Panc1 (cell line): ENCODE measurements at regions not wholly inside any gene's neighbourhood (a gene's known extent, or its start where the extent isn't known, plus 50 kb on each side); places are given as distances from the start of the nearest gene placed in this dataset.

Experiments used
- POLR2AphosphoS5 ChIP-seq: IDR thresholded peaks from 2 replicates; pipeline ENCODE4 v1.6.1; 2012; ENCODE audit warnings: mild to moderate bottlenecking, low read depth, low read length, moderate library complexity
- TF ChIP-seq, protein P1 (sequence below): fragments of 450-650 bp; IDR thresholded peaks from 2 replicates; pipeline ENCODE4 v1.5.1; 2017; ENCODE audit warnings: mild to moderate bottlenecking
- TF ChIP-seq, protein P2 (sequence below), 2 experiments: IDR thresholded peaks; 2 replicates each; pipeline ENCODE4 v1.6.1; 2011 to 2012; ENCODE audit warnings: low read depth in 2 of 2, control low read depth in 1 of 2, low read length in 1 of 2, mild to moderate bottlenecking in 1 of 2, moderate library complexity in 1 of 2; ENCODE audit not compliant: insufficient read depth in 1 of 2

DNA sequence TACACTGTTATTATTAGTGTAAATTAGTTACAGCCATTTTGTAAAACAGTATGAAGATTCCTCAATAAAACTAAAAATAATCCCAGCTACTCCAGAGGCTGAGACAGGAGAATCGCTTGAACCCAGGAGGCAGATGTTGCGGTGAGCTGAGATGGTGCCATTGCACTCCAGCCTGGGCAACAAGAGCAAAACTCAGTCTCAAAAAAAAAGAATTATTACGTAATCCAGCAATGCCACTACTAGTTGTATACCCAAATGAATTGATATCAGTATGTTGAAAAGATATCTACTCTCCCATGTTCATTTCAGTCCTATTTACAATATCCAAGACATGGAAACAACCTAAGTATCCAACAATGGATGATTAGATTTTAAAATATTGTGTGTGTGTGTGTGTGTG is 313.6 kb downstream of the EPHA4 start:
- TF ChIP-seq, protein P1, sequence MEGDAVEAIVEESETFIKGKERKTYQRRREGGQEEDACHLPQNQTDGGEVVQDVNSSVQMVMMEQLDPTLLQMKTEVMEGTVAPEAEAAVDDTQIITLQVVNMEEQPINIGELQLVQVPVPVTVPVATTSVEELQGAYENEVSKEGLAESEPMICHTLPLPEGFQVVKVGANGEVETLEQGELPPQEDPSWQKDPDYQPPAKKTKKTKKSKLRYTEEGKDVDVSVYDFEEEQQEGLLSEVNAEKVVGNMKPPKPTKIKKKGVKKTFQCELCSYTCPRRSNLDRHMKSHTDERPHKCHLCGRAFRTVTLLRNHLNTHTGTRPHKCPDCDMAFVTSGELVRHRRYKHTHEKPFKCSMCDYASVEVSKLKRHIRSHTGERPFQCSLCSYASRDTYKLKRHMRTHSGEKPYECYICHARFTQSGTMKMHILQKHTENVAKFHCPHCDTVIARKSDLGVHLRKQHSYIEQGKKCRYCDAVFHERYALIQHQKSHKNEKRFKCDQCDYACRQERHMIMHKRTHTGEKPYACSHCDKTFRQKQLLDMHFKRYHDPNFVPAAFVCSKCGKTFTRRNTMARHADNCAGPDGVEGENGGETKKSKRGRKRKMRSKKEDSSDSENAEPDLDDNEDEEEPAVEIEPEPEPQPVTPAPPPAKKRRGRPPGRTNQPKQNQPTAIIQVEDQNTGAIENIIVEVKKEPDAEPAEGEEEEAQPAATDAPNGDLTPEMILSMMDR, result no peak
- no peak for TF ChIP-seq POLR2AphosphoS5
- TF ChIP-seq, protein P2, sequence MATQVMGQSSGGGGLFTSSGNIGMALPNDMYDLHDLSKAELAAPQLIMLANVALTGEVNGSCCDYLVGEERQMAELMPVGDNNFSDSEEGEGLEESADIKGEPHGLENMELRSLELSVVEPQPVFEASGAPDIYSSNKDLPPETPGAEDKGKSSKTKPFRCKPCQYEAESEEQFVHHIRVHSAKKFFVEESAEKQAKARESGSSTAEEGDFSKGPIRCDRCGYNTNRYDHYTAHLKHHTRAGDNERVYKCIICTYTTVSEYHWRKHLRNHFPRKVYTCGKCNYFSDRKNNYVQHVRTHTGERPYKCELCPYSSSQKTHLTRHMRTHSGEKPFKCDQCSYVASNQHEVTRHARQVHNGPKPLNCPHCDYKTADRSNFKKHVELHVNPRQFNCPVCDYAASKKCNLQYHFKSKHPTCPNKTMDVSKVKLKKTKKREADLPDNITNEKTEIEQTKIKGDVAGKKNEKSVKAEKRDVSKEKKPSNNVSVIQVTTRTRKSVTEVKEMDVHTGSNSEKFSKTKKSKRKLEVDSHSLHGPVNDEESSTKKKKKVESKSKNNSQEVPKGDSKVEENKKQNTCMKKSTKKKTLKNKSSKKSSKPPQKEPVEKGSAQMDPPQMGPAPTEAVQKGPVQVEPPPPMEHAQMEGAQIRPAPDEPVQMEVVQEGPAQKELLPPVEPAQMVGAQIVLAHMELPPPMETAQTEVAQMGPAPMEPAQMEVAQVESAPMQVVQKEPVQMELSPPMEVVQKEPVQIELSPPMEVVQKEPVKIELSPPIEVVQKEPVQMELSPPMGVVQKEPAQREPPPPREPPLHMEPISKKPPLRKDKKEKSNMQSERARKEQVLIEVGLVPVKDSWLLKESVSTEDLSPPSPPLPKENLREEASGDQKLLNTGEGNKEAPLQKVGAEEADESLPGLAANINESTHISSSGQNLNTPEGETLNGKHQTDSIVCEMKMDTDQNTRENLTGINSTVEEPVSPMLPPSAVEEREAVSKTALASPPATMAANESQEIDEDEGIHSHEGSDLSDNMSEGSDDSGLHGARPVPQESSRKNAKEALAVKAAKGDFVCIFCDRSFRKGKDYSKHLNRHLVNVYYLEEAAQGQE (IDR thresholded peaks at IDR 0.05; ENCODE audit: insufficient read depth in 1 of 2, low read depth in 2 of 2, low read length in 1 of 2), result no peak
